WERI-Rb-1 (cell line): ENCODE measurements at regions not wholly inside any gene's neighbourhood (a gene's known extent, or its start where the extent isn't known, plus 50 kb on each side); places are given as distances from the start of the nearest gene placed in this dataset.
A peak's percentile ranks its signal among the peaks of the same experiment; 100 is the strongest.

Source experiments
- DNase-seq: peaks from one replicate; pipeline ENCODE4 v3.0.0-alpha.2; 2020
- H3K27ac ChIP-seq: fragments of 250-450 bp; sonication (Bioruptor Pico); 2 replicates; pipeline ENCODE4 v1.5.1; 2020; ENCODE audit warnings: mild to moderate bottlenecking, moderate library complexity
- H3K27me3 ChIP-seq: fragments of 250-450 bp; sonication (Bioruptor Pico); 2 replicates; pipeline ENCODE4 v1.5.1; 2021; ENCODE audit warnings: mild to moderate bottlenecking, low read depth, moderate library complexity; ENCODE audit not compliant: insufficient read depth, severe bottlenecking
- H3K36me3 ChIP-seq: fragments of 250-450 bp; sonication (Bioruptor Pico); 2 replicates; pipeline ENCODE4 v1.5.1; 2020; ENCODE audit warnings: mild to moderate bottlenecking, moderate library complexity
- H3K4me3 ChIP-seq: 2 replicates; pipeline ENCODE4 v1.5.1; 2011; ENCODE audit warnings: low read depth, mild to moderate bottlenecking, control low read depth, low read length
- H3K9me3 ChIP-seq: fragments of 250-450 bp; sonication (Bioruptor Pico); 2 replicates; pipeline ENCODE4 v1.5.1; 2021; ENCODE audit warnings: mild to moderate bottlenecking, moderate library complexity; ENCODE audit not compliant: severe bottlenecking
- CTCF ChIP-seq: IDR thresholded peaks from 2 replicates; pipeline ENCODE4 v1.5.1; 2011; ENCODE audit warnings: low read depth, mild to moderate bottlenecking, control low read depth, inconsistent platforms, low read length

GRCh38 chr2:102967451-102967850 lies 205.6 kb downstream of the TMEM182 start:
- DNase-seq = no peak
- Histone ChIP-seq H3K27ac (no peak overlapping the region), H3K36me3 (no peaks in the 10 kb centered on the region), H3K4me3 (no peak overlapping the region), H3K9me3 (no peaks in the 10 kb centered on the region), H3K27me3 (peaks cover 74% of the 10 kb centered on the region)
- no peak for TF ChIP-seq CTCF

GRCh38 chr2:102968375-102968774 lies 206.5 kb downstream of the TMEM182 start:
- Histone ChIP-seq H3K9me3 (no peaks in the 10 kb centered on the region), H3K36me3 (no peaks in the 10 kb centered on the region), H3K27me3 (peaks cover 76% of the 10 kb centered on the region), H3K27ac (no peak overlapping the region), H3K4me3 (no peak overlapping the region)
- no peak for TF ChIP-seq CTCF
- DNase-seq = no peak

GRCh38 chr2:102971701-102972100 lies 209.9 kb downstream of the TMEM182 start:
- TF ChIP-seq CTCF = no peak

GRCh38 chr2:102975996-102976975 lies 214.5 kb downstream of the TMEM182 start:
- peak; percentile 54 for TF ChIP-seq CTCF
- Histone ChIP-seq H3K9me3 (no peaks in the 10 kb centered on the region), H3K36me3 (no peaks in the 10 kb centered on the region), H3K27ac (no peak overlapping the region), H3K4me3 (no peak overlapping the region), H3K27me3 (peaks cover 79% of the 10 kb centered on the region)
- peak; percentile 16 for DNase-seq

More at GRCh38 chr2:102971701-102972100, 209.9 kb downstream of the TMEM182 start:
- H3K27ac ChIP-seq = no peak overlapping the region
- no peaks in the 10 kb centered on the region for H3K9me3 ChIP-seq
- no peak for DNase-seq
- H3K27me3 ChIP-seq = peaks cover 85% of the 10 kb centered on the region
- H3K36me3 ChIP-seq = no peaks in the 10 kb centered on the region
- no peak overlapping the region for H3K4me3 ChIP-seq

GRCh38 chr2:102977426-102978090 lies 215.7 kb downstream of the TMEM182 start:
- no peak for DNase-seq
- Histone ChIP-seq H3K36me3 (no peaks in the 10 kb centered on the region), H3K27me3 (peaks cover 78% of the 10 kb centered on the region), H3K4me3 (no peak overlapping the region), H3K27ac (no peak overlapping the region), H3K9me3 (no peaks in the 10 kb centered on the region)
- TF ChIP-seq CTCF = no peak
